GM12891 (cell line): ENCODE measurements at regions not wholly inside any gene's neighbourhood (a gene's known extent, or its start where the extent isn't known, plus 50 kb on each side); places are given as distances from the start of the nearest gene placed in this dataset.
"Not testable (repeated sequence)": the region's sequence is repeated elsewhere in the genome, so short reads cannot be mapped to it uniquely, and the experiment has no call there.

Experiments
- PAX5 ChIP-seq: IDR thresholded peaks from 2 replicates; pipeline ENCODE4 v1.6.1; 2011; ENCODE audit warnings: low read length, moderate library complexity, mild to moderate bottlenecking; ENCODE audit not compliant: insufficient read depth, severe bottlenecking
- POLR2A ChIP-seq: IDR thresholded peaks from 2 replicates; pipeline ENCODE4 v1.6.1; 2011; ENCODE audit warnings: low read depth, low read length, control low read depth
- POLR2AphosphoS5 ChIP-seq: IDR thresholded peaks from 2 replicates; pipeline ENCODE4 v1.6.1; 2011; ENCODE audit warnings: low read depth, low read length, control low read depth
- POU2F2 ChIP-seq: IDR thresholded peaks from 2 replicates; pipeline ENCODE4 v1.6.1; 2011; ENCODE audit warnings: low read depth, mild to moderate bottlenecking, control low read depth, low read length, moderate library complexity
- SPI1 ChIP-seq: IDR thresholded peaks from 2 replicates; pipeline ENCODE4 v1.6.1; 2011; ENCODE audit warnings: low read depth, low read length, control low read depth
- TAF1 ChIP-seq: IDR thresholded peaks from 2 replicates; pipeline ENCODE4 v1.6.1; 2011; ENCODE audit warnings: low read depth, low read length, control low read depth

DNA sequence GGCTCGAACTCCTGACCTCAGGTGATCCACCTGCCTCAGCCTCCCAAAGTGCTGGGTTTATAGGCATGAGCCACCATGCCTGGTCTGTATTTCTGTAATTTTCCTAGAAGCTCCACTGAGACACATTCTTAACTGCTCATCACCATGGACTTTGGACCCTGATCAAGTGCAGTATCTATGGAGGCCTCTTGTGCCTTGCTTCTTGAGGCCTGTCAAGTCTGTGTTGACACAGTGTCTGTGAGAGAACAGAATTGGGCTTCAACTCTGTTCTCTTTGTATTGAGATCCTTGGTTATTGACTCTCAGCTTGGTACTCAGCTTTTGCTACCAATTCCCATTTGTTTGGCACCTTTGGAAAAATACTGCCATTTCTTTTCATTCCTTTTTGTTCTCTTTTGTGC is 188.0 kb downstream of the SPATA31A6 start:
- TF ChIP-seq POLR2AphosphoS5, POLR2A, TAF1, SPI1, POU2F2, PAX5: not testable (repeated sequence)
